HG03039 (cell line): ENCODE measurements at regions not wholly inside any gene's neighbourhood (a gene's known extent, or its start where the extent isn't known, plus 50 kb on each side); places are given as distances from the start of the nearest gene placed in this dataset.

Experiments used
- ATAC-seq: cut with Tn5 transposase; IDR thresholded peaks from one replicate; pipeline ENCODE4 v1.9.1; 2021; ENCODE audit warnings: mild to moderate bottlenecking, moderate library complexity; ENCODE audit not compliant: unreplicated experiment

DNA sequence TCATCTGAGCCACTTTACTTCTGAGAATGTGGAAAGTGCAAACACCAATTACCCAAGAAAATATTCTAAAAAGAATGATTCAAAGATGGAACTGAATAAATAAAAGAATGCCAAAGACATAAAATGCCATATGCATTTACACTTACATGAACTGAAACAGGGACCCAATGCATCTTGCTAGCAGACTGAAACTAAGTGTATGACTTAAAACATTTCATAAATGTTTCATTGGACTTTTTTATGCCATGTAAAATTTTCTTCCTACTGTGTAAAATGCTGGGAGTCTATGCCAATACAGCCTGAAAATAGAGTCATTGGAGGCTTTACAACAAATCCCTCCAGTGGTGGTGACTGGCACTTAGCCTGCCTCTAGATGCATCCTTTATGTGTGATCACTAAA, 735.1 kb upstream of the CCDC54 start:
- no peak for ATAC-seq

DNA sequence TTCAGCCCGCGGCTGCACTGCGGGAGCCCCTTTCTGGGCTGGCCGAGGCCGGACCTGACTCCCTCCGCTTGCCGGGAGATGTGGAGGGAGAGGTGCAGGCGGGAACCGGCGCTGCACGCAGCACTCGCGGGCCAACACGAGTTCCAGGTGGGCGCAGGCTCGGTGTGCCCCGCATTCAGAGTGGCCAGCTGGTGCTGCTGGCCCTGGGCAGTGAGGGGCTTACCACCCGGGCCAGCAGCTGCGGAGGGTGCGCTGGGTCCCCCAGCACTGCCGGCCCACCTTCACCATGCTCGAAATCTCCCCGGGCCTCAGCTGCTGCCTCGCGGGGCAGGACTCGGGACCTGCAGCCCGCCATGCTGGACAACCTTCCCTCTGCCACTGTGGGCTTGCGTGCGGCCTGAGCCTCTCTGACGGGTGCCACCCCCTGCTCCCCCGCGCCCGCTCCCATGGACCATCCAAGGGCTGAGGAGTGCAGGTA, 733.5 kb upstream of the CCDC54 start:
- ATAC-seq, result no peak

DNA sequence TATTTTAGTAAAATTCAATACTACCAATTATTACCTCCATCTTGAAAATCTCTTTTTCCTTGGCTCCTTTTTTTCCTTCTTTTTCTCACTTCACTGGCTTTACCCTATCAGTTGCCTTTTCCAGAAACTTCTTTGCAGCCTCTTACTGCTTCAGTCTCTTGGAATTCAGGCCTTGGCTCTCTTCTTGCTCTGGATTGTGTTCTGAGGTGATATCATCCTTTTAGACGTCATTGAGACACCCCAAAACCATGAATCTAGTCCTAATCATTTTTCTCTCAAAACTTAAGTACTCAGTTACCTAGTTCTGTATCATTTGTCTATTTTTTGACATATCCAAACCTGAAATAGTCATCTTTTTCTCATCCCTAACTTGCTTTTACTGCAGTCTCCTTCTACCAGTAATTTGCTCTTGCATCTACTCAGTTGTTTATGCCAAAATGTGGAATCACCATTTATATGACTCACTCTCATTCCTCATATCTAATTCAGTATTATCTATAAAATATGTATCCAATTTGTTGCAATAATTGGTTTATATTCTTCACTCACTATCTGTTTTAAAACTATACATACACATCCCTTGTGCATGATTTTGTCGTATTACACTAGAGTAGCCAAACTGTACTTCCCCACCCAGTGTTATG, 703.2 kb upstream of the CCDC54 start:
- no peak for ATAC-seq

DNA sequence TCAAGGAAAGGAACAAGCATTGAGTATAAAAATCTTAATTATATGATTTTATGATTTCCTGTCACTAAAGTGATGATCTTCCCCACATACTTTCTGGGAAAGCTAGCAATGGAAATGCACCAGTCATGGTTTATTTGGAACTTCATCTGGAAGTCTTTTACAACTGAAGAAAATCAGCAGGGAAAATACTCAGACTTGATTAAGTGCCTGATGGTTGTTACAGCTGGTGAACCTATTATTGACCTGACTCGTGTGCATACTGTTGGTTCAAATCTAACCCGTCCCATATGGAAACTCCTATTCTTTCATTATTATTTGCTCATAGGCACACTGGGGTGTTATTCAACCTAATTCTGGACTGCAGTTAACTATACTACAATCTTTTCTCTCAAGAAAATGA, 701.8 kb upstream of the CCDC54 start:
- ATAC-seq, result no peak

DNA sequence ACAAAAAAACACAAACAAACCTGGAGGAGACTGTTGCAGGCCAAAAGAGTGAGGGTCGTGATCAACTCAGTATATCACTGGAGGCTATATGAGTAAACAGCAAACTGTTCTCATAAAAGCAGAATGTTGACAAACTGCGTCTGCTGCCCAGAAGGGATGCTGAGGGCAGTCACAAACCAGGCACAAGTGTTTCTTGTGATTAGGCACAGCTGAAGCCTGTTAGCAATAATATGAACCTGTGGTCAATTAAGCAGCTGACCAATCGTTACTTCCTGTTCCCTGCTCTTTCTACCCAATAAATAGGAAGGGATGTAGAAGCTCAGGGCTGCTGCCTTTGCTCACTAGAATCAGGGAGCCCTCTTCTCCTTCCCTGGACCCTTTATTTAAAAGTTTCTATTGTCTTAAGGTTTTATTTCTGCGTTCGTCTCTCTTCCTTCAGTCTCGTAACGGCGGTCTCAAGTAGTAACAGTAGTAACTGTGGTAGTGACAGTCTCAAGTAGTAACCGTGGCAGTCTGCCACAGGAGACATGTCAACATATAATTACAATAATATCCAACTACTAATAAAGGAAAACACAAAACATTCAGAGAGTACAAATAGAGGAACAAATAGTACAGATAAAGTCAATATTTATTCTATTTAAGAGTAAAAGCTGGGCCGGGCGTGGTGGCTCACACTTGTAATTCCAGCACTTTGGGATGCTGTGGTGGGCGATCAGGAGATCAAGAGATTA, 698.4 kb upstream of the CCDC54 start:
- no peak for ATAC-seq

DNA sequence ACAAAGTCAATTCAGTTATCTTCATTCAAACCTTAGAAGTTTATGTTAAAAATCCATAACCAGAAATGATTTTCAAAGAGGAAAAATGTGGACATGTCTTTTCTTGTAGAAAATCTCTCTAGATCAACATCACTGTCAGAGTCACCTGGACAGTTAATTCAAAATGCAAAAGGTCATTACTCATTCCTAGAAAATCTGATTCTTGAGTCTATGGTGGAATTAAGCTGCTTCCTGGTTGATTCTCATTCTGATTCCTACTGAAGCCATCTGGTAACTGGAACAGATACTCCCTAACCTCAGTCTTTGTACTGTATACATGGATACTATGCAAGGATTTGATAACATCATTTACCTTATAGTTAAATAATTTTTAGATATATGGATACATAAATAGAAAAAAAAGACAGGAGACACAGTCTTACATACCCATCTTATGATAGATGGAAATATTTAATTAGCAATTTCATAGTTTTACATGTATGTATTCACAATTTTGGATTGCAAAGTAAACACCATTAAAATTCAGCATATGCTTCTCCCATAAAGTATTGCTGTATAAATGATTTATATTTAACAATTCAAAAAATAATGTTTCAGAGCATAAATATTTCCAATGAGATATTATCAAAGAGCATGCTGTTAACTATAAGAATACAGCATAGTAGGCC, 693.2 kb upstream of the CCDC54 start:
- ATAC-seq, result no peak

DNA sequence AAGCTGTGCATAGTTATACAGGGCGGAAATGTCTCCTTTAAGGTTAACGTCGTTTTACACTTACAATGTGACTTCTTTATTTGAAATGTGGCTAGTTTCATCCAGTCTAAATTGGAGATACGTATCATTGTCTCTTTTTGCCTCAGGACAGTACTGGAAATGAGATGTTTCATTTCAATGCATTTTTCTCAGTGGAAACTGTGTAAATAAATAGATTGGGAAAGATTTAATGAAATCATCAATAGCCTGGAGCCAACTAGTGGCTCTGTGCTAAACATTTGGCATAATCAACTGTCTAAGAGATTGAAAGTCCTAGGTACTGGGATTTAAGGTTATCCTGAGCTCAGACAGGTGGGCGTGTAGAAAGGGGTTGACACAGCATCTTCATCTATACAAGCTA, 691.5 kb upstream of the CCDC54 start:
- no peak for ATAC-seq

DNA sequence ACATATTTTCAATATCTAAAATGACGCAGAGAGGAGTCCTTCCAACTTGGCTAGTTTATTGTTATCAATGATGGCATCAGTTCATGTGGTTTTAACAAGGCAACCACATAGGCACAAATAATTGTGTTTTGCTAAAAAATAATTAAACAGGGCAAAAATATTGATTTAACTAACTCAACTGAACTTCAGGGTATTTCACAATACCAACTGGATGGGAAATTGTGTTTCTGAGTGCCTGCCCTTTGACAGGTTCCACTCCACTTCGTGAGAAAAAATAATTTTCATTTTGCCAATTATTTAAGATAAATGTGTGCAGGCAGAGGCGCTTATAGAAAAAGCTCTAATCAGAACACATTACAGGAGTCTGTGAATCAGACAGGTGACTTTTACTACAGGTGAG, 689.3 kb upstream of the CCDC54 start:
- ATAC-seq, result no peak

DNA sequence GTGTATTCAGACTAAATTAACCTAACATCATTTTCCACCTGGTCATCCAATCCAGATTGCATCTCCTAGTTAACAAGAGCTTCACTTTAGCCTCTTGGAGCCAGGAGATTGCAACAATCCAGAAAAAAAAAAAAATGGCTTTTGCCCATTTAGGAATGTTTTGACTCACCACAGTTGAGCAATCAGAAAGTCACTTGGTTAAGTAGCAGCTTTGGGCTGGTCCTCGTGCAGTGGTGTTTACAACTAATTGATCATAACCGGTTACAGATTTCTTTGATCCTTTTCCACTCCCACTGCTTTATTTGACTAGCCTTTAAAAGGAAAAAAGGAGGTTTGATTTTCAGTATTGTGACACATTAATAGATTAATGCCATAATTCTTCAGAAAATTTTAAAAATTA, 688.8 kb upstream of the CCDC54 start:
- ATAC-seq, result no peak

DNA sequence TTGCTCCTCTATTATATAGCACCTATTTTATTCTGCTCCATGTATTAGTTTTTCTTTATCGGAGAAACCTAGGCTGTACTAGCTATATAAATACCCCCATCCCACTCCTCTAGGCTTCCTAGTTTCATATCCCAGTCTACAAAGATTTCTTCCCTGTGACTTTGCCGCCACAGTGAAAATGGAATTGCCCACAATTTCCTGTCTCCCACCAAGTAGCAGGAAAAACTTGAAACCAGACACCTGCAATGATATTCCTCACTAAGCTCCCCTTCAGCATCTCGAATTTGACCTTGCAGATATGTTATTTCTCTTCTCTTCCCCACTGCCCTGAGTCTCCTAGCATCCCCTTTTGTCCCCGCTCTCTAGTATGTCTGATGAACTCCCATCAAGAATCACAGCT, 685.8 kb upstream of the CCDC54 start:
- ATAC-seq, result no peak

DNA sequence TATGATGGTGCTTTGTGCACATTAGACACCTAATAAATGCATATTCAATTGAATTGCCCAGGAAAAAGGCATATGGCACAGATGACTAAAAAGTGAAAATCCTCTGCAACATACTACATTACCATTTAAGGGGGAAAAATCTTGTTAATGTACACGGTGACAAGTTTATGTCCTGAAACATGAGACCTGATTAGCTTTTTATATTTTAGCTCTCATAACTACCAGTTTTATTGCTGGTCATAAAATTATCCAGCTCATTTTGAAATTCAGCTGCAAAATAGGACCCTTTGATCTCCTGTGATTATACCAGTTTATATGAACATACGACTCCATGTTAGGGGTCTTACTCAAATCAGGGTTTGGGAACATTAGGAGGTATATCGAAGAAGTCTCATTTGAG, 684.6 kb upstream of the CCDC54 start:
- ATAC-seq, result no peak

DNA sequence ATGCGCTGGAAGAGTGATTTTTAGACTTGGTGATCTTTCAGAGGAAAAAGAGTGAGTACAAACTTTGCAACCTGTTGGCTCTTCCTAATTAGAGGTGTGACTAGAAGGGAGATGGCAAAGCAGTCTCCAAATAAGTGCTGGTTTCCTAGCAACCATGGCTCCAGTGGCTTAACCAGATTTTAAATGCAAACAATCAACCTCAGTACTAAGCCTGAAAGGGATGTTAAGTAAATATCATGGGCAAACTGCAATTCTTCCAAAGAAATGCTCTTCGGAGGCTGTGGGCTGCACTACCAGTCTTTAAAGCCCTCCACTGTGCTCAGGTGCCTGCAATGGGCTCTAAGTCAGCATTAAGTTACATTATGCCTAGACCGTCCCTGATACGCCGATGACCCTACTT, 678.1 kb upstream of the CCDC54 start:
- ATAC-seq, result no peak

DNA sequence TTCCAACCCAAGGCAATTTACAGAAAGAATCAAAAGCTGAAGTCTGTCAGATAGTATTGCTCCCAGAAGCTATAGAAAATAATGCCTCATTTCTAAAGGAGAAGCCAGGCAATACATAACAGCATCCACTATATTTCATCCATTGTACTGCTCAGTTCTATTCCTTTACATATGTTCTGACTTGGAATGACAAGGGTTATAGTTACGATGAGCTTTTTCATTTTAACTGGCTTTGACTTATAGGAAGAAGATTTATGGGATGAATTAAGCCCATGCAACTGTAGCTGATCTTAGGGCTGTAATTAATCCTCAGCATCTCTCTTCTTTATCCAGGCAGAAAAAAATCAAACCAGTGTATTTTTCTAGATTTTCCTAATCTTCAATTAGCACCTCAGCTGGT, 676.3 kb upstream of the CCDC54 start:
- ATAC-seq, result no peak

DNA sequence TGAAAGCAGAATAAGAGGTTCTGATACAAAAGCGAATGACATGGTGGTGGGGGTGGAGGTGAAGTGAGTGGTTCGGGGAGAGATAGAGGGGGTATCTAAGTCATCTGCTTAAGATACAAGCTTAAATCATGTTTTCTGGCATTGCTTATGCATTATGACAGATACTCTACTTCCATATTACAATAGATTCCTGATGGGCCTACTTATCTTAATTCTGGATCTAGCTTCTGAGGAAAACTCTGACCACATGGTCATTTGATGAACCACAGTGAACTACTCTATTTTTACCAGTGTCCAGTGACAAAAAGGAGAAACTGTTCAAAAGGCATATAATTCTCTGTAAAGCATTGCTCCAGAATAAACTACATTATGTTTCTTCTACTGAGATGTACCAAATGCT, 673.7 kb upstream of the CCDC54 start:
- no peak for ATAC-seq

DNA sequence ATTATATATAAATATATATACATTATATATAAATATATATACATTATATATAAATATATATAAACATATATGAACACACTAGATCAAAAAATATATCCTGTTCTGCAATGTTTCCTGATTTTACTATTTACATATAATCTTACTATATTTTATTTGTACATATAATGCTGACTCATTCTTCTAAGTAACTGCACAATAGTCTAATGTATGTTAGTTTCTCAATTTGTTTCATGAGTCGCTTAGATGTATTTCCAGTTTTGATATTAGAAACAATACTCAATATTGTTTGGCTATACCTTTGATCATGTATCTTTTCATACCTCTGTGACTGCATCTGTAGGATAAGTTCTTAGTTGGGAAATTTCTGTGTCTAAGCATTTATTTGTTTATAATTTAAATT, 669.9 kb upstream of the CCDC54 start:
- ATAC-seq, result no peak

DNA sequence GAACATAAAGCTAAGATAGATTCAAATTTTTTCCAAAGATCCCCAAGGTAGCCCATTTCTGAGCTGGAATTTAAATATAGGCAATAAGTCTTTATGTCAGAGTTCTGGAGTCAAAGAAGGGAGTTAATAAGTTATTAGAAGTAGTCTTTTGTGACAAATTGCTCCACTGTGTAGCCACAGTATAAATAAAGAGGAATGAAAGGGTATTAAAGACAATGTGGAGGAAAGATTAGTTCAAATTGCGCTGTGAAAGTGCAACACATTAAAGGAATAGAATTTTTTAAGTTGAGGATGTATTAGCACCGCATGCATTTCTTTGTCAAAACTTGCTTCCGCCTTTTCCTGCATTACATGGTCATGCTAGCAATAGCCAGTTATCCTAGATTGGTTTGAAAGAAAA, 666.6 kb upstream of the CCDC54 start:
- no peak for ATAC-seq

DNA sequence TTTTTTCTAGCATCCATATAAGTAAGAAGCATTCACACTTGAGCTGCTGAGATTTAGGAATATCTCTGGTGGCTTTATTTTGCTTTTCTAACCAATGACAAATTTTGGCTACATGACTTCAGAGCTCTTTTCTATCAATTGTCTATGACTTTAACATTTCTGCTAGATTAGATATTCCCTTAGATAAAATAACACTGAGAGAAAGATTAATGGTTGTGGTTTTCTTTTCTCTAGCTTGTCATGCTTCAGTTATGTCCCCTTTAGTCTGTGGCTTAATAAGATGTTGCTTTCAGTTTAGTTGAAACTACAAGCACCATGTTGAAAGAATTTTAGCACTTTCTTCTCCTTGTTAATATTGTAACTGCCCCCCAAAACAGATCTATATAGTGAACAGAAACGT, 665.6 kb upstream of the CCDC54 start:
- ATAC-seq, result no peak

DNA sequence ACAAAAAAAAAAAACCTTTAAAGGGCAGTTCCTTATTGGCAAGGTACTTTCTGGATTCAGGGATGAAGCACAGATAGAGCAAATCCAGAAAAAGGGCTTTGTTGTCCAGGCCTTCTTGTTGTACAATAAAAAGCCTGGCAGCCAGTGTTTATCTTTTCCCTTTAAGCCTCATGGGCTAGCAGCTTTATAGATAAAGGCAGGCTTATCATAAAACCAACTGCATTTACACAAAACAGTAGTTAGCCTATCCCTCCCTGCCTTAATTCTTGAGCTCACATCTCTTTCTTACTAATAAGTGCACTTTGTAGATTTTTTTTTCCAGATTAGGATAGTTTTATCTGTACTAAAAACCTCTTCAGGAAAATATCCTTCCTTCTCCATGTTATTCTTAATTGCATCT, 662.8 kb upstream of the CCDC54 start:
- ATAC-seq, result no peak

DNA sequence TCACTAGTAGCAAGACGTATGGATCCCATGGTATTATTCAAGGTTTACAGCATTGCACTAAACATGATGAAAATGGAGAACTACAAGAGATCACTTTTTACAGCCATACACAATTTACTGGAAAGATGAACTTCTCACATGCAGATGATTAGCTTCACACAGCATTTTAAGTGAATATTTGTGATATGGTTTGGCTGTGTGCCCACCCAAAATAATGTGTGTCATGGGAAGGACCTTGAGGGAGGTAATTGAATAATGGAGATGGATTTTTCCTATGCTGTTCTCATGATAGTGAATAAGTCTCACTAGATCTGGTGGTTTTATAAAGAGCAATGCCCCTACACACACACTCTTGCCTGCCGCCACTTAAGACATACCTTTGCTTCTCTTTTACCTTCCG, 662.0 kb upstream of the CCDC54 start:
- no peak for ATAC-seq

DNA sequence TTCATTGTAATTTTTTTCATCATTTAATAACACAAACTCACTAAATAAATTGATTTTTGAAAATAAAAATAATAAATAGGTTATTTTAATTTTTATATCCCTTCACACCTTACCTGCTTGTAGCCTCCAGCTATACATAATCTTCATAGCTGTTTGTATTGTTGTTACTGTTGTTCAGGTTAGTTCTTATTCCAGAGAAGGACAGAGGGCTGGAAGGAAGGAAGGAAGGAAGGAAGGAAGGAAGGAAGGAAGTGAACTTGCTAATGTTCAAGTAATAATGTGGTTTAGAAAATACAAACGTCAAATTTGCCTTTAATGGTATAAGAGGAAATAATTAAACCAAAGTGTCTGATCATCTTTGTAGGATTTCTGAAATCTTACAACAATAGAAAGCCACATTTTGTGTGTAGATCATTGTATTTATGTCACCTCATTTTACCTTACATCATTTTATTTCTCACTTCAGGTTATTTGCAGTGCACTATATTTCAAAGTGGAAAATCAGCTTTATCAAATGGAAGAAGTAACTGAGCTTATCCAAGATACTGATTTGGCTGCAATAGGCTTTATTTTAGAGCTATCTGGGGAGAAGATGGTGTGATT, 660.0 kb upstream of the CCDC54 start:
- no peak for ATAC-seq

DNA sequence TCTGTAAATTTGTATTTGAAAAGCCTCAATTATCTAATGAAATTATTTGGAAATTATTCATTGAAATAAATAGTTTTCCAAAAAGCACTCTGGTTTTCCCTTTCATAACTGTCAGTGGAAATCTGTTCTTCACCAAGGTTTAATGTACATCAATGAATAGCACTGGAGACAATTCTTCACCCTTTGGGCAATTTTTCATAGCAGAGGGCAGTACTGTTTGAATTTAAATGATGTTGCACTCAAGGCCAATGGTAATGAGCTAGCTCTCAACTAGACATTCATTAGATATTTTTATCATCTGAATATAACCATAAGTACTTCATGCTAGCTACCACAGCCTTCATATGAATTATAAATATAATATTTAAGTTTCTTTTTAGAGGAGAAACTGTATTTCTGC, 658.2 kb upstream of the CCDC54 start:
- ATAC-seq, result no peak

DNA sequence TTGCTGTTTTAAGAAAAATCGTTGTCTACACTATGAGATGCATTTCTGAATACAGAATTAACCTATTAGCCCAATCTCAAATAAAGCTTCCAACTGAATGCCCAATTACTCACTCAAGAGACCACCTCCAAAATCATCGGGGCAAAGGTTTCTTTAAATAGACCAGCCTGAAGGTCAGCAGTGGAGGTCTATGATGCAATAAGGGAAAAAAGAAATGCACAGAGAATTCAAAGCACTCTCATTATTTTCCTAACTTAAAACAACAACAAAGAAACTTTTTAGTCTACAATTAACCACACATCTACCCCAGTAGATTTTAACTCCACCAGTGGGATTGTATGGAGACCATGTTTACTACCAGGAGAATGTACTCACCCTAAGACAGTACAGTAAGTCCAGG, 657.7 kb upstream of the CCDC54 start:
- ATAC-seq, result no peak
